ENCODE measurements at regions not wholly inside any gene's neighbourhood (a gene's known extent, or its start where the extent isn't known, plus 50 kb on each side); places are given as distances from the start of the nearest gene placed in this dataset.
"Not testable (repeated sequence)": the region's sequence is repeated elsewhere in the genome, so short reads cannot be mapped to it uniquely, and the experiment has no call there.

DNA sequence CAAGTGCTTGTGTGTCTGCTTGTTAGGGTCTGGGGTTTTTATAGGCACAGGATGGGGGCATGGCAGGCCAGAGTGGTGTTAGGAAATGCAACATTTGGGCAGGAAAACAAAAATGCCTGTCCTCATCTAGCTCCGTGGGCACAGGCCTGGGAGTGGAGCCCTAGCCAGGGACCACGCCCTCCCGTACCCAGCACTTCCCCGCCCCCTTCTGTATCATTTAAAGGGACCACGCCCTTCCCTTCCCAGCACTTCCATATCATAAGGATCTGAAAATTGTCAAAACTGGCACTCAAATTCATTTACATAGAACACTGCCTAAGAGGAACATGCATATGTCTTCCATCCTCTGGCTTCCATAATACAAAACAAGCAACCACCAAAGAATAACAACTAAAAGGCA, 185.8 kb downstream of the B3GLCT start:
- no peak for DNase-seq

DNA sequence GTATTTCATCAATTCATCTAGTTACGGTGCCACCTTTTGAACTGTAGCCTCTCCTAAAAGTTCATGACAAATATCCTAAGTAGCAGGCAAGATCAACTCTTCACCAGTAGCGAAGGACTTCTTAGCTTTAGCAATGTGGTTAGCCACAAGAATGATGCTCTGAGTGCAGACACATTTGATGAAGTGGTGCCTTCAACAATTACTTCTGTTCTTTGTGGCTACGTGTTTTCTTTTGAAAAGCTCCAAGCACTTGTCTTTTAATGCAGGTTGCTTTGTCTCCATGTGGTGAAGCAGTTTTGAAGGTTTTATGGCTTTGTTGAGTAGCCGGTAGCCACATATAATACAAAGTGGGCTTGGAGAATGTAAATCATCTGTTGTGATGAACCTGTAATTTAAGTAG, 194.7 kb downstream of the B3GLCT start:
- DNase-seq: no peak

DNA sequence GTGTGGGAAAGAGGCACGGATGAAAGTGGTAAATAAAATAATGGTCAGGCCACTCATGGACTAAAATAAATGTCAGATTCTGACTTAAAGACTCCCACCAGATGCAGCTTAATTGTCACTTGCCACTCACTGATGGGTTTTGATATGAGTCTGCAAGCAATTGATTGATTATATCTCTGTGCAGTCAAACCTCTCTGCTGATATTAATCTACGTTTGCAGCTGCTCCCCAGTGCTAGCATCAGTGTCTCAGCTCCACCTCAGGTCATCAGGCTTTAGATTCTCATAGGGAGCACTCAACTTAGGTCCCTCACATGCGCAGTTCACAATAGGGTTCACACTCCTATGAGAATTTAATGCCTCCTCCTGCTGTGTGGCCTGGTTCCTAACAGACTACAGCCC, 195.3 kb downstream of the B3GLCT start:
- no peak for DNase-seq

DNA sequence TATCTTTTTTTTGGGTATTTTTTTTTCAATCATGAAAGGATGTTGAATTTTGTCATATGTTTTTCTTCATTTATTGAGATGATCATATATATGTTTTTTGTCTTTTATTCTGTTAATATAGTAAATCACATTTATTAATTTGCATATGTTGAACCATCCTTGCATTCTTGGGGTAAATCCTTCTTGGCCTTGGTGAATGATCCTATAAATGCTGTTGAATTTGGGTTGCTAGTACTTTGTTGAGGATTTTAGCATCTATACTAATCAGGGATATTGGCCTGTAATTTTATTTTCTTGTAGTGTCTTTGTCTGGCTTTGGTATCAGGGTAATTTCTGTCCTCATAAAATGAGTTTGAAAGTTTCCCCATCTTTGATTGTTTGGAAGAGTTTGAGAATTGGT, 199.9 kb downstream of the B3GLCT start:
- DNase-seq: no peak

DNA sequence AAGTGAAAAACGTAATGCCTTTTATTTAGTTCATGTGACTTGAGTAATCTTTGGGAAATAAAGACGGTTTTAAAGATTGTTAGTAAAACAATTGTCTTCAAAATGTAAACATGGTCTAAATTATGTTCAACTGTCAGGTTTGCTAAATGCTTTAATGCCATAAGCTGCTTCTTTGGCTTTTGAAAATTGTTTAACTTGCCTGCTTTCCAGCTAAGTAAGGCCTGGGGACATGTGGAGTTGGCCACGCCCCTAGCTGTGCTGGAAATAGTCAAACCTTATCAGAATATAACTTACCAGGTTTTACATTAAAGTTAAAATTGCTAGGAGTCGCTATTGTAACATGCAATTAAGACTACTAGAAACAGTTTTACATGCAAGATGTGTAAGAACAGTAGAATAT, 203.9 kb downstream of the B3GLCT start:
- not testable (repeated sequence) for DNase-seq

DNA sequence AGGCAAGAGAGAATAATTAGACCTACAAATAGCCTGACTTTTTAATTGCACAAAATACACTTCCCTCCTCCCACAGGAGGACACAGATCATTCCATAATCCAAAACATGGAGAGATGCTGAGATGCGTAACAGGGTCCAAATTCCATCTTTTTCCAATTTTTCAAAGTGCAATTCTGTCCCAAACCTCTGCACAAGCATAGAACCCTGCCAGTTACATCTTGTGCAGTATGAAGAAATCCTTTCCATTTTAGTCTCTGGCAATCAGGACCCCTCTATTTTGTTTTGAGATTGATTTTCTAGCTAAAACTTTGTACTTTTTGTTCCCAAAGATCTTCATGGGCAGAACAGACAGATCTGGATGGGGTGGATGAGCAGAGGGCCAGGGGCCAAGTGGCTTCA, 209.2 kb downstream of the B3GLCT start:
- DNase-seq: no peak

DNA sequence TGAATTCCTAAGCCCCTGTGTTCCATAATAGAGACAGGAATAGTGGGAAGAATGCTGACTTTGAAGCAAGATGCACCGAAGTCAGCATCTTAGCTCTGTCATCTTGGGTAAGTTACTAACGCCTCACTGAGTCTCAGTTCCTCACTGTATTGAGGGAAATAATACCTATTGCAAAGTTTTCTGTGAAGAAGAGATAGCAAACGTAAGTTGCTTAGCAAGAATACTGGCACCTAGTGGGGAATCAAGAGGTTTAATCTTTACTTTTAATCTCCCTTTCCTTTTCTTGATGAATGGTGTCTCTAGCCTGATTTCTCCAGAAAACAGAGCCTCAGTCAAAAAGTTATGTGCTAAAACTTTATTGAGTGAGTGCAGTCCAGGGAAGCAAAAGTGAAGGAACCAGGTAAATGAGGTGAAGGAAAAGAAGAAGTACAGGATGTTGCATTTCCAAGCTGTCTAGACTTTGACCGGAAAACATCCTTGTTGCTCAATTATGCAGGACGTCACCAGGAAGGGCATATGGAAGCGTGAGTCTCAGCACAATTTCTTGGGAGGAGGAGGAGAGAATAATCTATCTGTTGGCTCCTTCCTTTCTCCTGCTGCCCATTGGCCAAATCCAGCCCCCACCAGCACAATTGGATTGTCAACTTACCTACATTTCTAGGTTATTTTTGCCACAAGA, 210.0 kb downstream of the B3GLCT start:
- DNase-seq: no peak

DNA sequence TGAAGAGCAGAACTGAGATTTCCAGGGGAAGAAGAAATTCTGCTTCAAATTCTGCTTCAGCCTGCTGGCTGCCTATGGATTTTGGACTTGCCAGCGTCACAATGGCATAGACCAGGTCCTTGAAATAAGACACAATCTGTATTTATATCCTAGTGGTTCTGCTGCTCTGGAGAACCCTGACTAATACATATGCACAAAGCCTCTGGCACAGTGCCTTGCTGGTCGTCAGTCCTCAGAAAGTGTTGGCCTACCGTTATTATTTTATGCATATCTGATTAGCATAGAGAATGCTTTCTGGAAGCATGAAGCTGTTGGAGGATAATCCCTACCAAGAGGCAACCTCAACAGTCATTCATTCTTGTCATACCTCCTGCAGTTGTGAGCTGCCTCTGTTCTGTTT, 213.7 kb downstream of the B3GLCT start:
- no peak for DNase-seq

DNA sequence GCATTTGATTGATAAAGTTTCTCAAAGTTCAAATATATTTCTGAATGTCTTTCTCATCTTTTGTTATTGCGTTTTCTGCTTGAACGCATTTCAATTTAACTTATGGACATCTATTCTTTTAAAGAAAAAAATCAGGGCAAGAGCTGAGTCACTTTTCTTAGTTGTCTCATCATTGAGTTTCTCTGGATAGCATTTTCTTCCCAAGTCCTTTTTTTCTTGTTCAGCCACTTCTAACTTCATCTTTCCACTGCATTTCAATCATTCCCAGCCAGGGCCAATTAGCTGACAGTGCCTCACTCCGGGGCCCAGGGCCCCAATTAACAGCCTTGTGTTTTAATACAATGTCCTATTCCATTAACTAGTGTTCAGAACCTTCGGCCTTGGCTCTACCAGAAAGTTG, 216.3 kb downstream of the B3GLCT start:
- DNase-seq: no peak

DNA sequence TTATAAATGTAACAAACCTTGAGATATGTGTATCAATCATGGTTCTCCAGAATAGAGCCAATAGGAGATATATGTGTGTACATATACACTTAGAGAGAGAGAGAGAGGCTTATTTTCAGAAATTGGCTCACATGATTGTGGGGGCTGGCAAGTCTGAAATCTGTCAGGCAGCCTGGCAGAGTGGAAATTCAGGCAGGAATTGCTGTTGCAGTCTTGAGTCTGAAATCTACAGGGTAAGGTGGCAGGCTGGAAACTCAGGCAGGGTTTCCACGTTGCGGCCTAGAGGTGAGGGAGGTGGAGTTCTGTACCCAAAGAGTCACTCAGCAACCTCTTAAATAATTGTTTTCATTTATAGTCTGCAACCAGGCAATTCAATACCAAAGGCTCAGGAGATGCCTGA, 218.4 kb downstream of the B3GLCT start:
- DNase-seq: no peak

DNA sequence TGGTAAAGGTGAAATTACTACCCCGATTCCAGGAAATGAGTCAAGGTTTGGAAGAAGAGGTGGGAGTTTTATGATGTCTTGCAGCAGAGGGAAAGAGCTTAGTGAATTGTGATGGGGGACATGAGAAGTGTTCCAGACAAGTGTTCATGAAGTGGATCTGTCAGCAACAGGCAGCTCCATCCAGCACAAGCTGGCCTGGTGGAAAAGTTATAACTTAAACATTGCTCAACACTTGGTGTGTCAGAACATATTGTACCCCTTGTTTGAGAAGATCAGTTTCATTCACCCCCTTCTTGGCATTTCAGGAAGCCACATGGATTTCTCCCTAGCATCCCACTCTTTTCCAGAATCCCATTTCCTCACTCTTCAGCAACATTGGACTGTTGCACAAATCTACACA, 222.0 kb downstream of the B3GLCT start:
- no peak for DNase-seq

DNA sequence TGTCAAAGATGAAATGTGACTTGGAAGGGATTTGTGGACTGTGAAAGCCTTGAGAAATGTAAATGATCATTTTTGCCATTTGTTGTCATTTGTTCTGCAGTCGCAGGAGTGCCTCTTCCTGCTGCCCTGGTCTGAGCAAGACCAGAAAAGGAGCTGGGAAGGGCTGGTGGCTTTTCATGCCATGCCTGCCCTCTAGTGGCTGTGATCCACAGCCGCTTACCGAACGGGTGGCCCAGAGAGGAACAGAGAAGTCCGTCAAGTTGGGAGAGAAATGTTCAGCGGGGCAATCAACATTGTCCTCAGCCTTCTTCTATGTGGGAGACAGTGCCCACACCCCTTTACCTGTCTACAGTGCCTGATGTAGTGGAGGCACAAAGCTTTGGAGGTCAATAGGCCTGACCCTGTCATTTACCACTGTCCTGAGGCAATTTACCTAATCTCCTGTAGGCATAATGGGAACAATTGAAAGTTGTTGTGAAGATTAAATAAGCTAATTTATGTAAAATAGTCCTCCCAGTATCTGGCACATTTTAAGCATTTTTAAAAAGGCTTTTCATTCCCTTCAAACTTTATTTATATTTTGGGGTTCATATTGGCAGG, 224.5 kb downstream of the B3GLCT start:
- peak; percentile 17 for DNase-seq

DNA sequence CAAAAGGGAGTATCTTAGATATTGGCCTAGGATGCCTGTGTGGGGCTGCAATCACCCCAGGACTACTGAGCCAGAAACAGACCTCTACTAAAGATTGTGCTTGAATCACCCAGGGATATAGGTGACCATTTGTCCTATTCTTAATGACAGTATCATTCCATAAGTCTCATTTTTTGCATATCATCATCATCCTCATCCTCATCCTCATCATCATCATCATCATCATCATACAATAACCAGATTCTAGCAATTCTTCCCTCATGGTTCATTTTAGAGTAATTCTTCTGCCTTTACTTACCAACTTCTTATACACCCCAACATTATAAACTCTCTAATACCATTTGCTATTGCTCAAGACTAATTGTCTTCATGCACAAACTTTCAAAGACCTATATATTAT, 226.6 kb downstream of the B3GLCT start:
- no peak for DNase-seq

DNA sequence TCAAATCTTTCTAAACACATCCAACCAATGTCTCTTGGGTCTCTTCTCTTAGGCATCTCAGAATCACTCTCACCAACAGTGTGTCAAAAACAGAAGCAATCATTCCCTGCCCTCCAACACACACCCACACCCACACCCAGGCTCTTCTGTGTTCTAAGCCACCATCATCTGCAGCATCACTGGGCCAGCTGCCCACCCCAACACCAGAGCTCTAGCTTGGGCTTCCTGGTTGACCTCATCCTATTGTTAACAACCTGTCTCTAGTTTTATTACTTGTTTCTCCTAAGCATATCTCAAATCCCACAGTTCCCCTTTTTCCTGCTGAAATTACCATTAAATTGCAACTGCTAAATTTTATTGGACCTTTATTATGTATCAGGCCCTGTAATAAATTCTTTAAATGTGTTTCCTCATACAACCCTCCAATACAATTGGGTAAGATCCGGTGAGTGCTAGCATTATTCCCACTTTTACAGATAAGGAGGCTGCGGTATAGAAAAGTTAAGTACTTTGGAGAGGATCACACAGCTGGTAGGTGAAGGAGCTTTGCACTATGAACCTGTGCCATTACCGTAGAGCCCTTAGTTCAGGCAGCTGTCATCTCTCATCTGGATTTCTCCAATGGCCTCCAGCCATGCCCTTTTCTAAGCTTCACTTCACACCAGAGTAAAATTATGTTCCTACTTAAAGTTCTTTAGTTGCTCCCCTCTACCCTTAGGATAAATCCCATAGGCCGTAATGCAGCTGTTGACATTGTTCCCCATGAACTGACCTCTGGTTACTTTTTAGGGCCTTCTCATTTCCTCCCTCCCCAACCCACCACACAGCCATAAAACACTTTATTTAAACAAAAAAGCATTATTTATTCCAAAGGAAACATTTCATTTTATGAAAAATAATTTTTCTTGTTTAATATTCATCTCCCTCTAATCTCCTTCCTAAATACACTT, 227.7 kb downstream of the B3GLCT start:
- DNase-seq: no peak

DNA sequence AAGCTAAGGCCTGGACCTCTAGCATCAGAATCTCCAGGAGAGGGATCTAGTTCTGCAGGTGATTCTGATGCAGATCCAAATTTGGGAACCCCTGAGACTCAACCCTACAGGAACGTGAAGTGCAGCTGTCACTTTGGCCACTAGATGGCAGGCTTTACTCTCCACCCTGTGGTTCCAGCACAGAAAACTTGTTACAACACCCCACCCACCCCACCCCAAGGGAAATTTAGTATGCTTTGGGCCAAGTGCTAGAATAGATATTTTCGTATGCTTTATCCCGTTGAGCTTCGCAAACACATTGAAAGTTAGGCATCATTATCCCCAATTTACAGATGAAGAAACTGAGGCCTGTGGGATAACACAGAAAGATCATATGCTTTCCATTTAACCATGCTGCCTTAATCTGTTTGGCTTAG, 232.0 kb downstream of the B3GLCT start:
- no peak for DNase-seq

DNA sequence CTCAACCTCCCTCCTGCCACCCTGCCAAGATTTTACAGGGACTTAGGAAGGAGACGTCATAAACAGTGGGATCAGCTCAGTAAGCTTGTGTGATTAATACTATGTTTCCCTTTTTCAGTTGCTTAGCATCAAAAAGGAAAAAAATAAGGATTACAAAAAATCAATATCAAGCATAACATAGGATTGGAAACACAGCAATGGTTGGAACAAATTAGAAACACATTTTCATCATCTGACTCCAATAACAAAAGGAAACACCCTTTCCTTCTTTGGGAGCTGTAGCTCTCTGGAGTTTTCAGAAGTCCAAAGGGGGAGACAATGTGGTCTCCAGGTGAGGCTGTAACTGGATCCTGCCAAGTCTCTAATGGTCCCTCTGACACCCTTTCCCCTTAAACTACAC, 233.4 kb downstream of the B3GLCT start:
- no peak for DNase-seq

DNA sequence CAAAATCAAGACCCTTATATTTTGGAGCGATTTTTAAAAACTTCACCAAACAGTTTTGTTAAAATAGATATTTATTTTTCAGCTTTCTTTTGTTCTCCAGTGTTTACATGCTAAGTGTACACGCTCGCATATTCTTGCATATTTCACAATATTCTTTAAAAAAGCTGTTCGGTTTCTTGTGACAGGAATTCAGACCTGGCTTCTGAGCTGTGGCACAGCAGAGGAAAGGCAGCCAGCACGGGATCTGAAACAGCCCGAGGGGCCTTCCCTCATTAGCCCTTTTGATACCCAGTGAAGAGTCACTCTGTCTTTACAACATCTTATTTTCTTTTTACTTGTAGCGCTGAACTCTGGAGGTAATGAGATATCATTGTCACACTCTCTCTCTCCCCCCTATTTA, 234.0 kb downstream of the B3GLCT start:
- DNase-seq: no peak

DNA sequence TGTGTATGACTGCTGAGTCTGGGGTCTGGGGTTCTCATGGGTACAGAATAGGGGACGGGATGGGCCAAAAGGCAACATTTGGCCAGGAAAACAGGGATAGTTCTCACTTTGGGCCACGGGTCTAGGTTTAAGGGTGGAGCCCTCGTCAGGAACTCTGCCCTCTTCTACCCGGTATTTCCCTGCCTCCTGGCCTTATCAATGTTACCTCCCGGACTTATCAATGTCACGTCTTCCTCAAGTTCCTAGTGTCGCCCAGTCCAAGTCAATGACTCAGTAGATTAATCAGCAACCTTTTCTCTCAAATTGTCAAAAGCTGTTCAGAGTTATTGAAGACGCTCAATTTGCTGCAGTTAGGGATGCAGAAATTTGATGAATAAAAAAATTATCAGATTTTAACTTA, 234.8 kb downstream of the B3GLCT start:
- no peak for DNase-seq

DNA sequence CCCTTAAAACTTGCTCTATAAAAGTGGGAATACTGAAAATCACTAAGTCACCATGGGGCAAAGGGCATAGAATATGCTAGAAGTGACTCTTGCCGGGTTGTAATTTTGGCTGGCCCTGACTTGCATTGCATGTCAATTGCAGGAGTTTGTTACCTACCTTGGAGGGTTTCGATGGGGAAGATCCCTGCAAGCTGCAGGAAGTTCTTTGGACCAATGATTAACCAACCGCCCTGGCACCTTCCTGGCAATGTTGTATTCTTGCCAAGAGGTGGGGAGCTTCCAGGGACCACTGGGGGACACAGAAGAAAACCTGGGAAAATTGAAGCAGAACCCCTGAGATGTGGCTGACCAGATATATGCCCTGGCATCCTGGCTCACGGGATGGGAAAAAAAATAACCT, 235.8 kb downstream of the B3GLCT start:
- DNase-seq: no peak

DNA sequence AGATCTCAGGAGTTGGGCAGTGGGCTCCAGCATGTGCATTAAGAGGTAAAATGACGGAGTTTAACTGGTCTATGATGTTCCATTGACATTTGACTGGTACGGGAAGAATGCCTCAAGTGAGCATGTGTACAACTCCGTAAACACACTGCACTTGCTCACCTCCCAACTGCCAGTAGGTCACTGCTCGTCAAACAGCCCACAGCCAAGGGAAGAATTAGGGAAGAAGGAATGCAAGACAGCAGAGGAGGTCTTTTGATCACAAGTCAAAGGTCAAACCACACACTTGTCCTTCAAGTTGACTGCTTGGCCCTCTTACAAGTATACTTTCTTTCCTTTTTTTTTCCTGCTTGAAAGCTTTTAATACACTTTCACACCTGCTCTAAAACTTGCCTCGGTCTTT, 236.7 kb downstream of the B3GLCT start:
- DNase-seq: no peak

DNA sequence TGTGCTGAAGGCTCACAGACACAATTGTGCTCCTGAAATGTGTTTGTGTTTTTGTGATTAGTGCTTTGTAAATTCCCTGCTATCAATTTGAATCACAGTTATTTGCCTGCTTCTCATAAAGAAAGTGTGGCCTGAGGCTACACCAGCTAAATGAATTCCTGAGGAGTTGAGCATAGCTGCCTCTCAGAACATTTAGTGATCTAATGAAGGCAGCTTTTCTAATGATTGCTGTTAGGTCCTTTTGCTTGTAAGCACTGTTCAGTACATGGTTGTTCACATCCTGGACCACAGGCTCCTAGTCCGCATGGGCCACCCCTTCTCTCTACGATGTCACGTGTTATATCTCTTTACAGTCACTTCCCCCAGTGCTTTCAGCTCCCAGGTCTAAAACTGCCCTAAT, 238.2 kb downstream of the B3GLCT start:
- no peak for DNase-seq

DNA sequence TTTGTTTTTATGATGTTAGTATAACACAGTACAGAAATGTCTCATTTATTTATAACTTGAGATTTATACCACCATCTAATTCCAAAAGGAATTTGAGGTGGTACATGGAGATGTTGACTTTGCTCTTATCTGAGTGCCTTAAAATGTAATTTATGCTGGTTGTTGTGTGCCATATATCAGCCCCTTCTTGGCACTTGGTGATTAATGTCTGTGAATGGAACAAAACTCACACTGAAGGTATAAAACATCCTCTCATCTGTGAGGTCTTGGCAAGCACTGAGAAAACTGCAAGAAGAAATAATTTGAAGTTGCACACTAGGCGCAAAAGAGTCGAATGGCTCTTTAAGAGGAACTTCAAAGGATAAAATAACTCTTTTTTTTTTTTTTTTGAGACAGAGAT, 240.4 kb downstream of the B3GLCT start:
- no peak for DNase-seq

DNA sequence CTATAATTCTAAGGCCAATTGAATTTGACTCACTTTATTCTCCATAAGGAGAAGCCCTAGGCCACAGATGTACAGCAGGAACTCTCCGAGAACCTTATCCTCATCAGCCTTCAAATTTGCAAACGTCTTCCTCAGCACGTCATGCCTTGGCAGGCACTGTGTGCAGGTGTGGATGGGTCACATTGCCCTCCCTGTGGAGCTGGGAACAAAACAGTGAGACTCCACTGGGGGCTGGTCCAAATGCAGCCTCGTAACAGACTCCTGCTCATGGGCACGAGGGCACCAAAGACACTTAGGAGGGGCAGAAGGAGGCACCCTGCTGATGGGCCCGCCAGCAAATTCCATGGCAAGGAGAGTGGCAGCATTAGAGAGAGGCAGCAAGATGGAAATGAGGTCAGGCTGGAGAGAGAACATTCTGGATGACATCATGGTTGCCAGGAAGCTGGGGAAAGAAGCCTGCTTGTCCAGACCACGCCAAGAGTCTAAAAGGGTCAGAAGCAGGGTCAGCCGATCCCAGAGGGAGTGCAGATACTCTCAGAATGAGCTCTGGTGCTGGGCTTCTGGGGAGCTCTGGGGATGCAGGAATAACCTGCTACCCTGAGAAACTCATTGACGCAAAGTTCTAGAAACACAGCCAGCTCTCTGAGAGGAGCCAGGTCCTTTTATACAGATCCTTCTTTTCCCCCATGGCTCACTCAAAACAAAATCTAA, 242.2 kb downstream of the B3GLCT start:
- no peak for DNase-seq

All from NCI-H226 (cell line).